HG03025 (cell line): ENCODE measurements at regions not wholly inside any gene's neighbourhood (a gene's known extent, or its start where the extent isn't known, plus 50 kb on each side); places are given as distances from the start of the nearest gene placed in this dataset.

Experiments used
- ATAC-seq: cut with Tn5 transposase; IDR thresholded peaks from one replicate; pipeline ENCODE4 v1.9.1; 2021; ENCODE audit warnings: mild to moderate bottlenecking, moderate library complexity; ENCODE audit not compliant: unreplicated experiment, low FRiP score

GRCh38 chr2:104378853-104379374, 475.0 kb upstream of the POU3F3 start:
- no peak for ATAC-seq

DNA sequence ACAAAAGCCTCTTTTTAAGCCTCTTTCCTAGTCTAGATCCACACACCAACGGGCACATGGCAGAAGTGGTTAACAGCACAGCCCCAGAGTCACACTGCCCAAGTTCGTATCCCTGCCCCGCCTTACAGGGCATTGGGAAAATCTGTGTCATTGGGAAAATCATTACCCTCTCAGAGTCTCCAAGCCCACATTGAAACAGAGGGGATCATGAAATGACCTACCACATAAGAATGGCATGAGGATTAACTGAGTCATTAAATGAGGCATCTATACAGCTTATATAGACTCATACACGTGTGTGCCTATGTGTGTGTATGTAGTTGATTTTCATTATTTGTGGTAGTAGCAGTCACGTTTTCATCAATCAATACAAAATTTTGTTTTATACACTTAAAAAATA, 469.0 kb upstream of the POU3F3 start:
- no peak for ATAC-seq

GRCh38 chr2:104385743-104386142, 468.2 kb upstream of the POU3F3 start:
- ATAC-seq: no peak

- ATAC-seq: no peak
Observed at GRCh38 chr2:104388296-104388695, 465.6 kb upstream of the POU3F3 start.

DNA sequence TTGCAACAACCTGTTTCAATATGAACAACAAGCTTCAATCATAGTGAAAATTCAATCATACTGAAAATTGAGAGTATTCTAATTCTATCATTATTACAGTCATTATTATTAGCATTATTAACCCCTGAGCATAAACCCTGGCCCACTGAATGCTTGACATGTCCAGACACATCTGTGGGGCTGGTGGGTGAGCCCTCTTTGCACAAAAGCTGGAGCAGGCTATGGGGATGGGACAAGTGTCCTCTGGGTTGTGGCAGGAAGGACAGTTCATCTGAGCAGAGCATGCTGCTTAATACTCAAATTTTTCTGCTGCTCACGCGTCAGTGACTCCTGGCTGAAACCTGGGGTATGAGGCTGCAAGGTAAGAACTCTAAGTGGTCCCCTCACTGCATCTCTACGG, 451.1 kb upstream of the POU3F3 start:
- no peak for ATAC-seq

- ATAC-seq: no peak
Observed at GRCh38 chr2:104404526-104404925, 449.4 kb upstream of the POU3F3 start.

- no peak for ATAC-seq
Observed at GRCh38 chr2:104405623-104406022, 448.3 kb upstream of the POU3F3 start.

DNA sequence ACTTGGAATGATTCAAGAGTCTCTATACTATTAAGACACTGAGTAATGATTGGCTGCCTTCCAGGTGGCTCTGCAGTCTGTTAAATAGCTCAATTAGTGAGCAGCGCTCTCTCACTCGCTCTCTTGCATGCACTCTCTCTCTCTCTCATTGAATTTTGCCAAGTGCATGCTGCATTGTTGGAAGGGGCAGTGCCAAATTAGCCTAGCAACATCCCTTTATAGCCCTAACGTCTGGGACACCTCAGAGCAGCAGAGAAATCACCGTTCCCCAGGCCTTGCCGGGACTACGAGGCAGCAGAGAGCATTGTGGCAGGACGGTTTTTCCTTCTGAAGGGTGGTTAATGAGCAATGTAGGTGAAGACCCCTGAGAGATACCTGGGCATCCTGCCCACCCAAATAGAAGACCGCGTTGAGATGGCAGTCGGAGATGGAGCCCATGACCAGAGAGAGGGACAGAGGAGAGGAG, 447.6 kb upstream of the POU3F3 start:
- ATAC-seq: no peak

DNA sequence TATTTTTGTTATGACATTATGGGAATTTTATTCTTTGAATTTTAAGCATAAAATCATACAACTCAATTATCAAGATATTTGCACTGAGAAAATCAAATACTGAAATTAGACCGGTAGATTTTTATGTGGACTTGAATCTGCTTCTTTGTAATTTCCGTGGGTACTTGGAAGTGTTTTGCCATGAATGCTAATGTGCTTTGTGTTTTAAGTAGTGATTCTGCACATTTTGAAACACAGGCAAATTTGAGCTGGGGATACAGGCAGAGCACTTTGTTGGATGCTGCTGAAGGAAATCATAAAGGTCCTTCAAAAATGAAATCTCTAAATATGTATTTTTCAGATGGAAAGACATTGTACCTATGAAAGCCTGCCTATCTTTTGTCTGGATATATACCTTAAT, 446.3 kb upstream of the POU3F3 start:
- no peak for ATAC-seq

DNA sequence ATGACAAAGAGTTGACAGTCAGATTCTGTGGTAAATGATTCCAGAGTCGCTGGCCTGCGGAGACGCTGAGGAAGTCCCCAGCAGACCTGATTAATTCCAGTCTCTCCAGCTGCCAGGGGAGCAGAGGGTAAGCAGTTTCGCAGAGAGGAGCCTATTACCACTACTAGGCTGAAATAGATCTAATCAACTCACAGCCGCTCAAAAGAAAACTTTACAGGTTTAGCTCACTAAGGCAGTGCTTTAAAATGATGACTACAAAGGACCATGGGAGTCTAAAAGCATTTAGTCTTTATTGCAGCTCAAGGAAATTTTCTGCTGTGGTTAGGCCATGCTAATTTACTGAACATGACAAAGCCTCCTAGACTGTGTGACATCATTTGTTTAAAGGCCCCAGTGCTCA, 445.6 kb upstream of the POU3F3 start:
- no peak for ATAC-seq

DNA sequence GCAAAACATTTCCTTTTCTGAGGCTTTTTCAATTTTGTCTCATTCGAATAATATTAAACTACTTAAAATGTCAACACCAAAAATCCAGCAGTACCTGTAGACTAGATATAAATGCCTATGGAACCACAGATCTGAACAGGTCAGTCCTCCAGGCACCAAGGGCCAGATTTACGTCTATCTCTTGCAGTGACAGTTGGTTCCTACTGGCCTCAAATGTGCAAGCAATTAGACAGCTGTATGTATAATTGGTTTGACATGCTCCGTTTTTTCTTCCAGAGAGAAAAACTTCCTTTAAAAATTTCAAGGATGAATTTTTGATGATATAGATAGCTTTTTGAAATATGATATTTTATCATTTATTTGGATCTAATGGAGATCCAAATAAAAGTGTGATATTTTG, 443.8 kb upstream of the POU3F3 start:
- no peak for ATAC-seq

GRCh38 chr2:104412384-104412783, 441.5 kb upstream of the POU3F3 start:
- ATAC-seq: no peak

GRCh38 chr2:104413890-104414289, 440.0 kb upstream of the POU3F3 start:
- ATAC-seq: no peak

GRCh38 chr2:104415284-104415683, 438.6 kb upstream of the POU3F3 start:
- ATAC-seq: no peak

GRCh38 chr2:104416339-104417000, 437.4 kb upstream of the POU3F3 start:
- ATAC-seq: no peak

GRCh38 chr2:104420420-104420819, 433.5 kb upstream of the POU3F3 start:
- ATAC-seq: no peak

GRCh38 chr2:104420953-104421352, 433.0 kb upstream of the POU3F3 start:
- ATAC-seq: no peak

GRCh38 chr2:104425850-104426595, 427.9 kb upstream of the POU3F3 start:
- no peak for ATAC-seq

- ATAC-seq: no peak
Observed at GRCh38 chr2:104428155-104428554, 425.8 kb upstream of the POU3F3 start.

- ATAC-seq: no peak
Observed at GRCh38 chr2:104429639-104430358, 424.1 kb upstream of the POU3F3 start.

DNA sequence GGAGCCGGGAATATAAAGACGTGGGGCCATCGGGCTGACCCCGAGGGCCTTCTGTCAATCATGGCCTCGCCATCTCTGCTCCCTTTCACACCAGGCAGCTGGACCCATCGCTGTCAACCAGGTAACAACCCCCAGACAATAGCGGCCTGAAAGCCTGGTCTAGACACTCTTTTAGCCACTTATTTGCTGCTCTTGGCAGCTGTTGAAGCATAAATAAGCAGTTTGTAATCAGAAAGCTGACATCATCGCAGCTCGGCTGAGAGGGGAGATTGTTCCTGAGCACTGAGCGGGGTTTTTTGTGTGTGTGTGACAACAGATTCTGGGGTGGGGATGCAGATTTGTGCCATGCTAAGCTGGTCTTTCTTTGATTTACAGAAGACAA, 423.6 kb upstream of the POU3F3 start:
- no peak for ATAC-seq
